Suppressor macrophage (primary cell): ENCODE measurements at regions not wholly inside any gene's neighbourhood (a gene's known extent, or its start where the extent isn't known, plus 50 kb on each side); places are given as distances from the start of the nearest gene placed in this dataset.

Experiments used
- DNase-seq, 4 experiments: peaks; one replicate each; pipeline ENCODE4 v3.0.0-alpha.2; 2020 to 2022

GRCh38 chr18:68520406-68521075 is 194.4 kb downstream of the TMX3 start:
- DNase-seq, result no peak

GRCh38 chr18:68519336-68519735 is 195.6 kb downstream of the TMX3 start:
- DNase-seq, result no peak

GRCh38 chr18:68509902-68510301 is 205.0 kb downstream of the TMX3 start:
- no peak for DNase-seq

GRCh38 chr18:68507781-68508180 is 207.1 kb downstream of the TMX3 start:
- DNase-seq, result no peak

GRCh38 chr18:68505178-68505574 is 209.7 kb downstream of the TMX3 start:
- no peak for DNase-seq

GRCh38 chr18:68504441-68505177 is 210.3 kb downstream of the TMX3 start:
- no peak for DNase-seq

- DNase-seq, result no peak
Observed at GRCh38 chr18:68500556-68500955, 214.4 kb downstream of the TMX3 start.

- no peak for DNase-seq
Observed at GRCh38 chr18:68499141-68499540, 215.8 kb downstream of the TMX3 start.

GRCh38 chr18:68498636-68499035 is 216.3 kb downstream of the TMX3 start:
- no peak for DNase-seq

- DNase-seq, result no peak
Observed at GRCh38 chr18:68498185-68498584, 216.7 kb downstream of the TMX3 start.

- DNase-seq, result no peak
Observed at GRCh38 chr18:68494802-68495581, 219.9 kb downstream of the TMX3 start.

- no peak for DNase-seq
Observed at GRCh38 chr18:68489013-68489792, 225.7 kb downstream of the TMX3 start.

- no peak for DNase-seq
Observed at GRCh38 chr18:68484241-68484640, 230.7 kb downstream of the TMX3 start.

GRCh38 chr18:68482815-68483214 is 232.1 kb downstream of the TMX3 start:
- no peak for DNase-seq

- DNase-seq, result no peak
Observed at GRCh38 chr18:68480196-68480595, 234.7 kb downstream of the TMX3 start.

GRCh38 chr18:68478246-68478645 is 236.7 kb downstream of the TMX3 start:
- no peak for DNase-seq

- no peak for DNase-seq
Observed at GRCh38 chr18:68475883-68476282, 239.0 kb downstream of the TMX3 start.

- no peak for DNase-seq
Observed at GRCh38 chr18:68472701-68473295, 242.1 kb downstream of the TMX3 start.

- DNase-seq, result no peak
Observed at GRCh38 chr18:68469049-68469625, 245.8 kb downstream of the TMX3 start.

GRCh38 chr18:68467957-68468356 is 247.0 kb downstream of the TMX3 start:
- no peak for DNase-seq

- no peak for DNase-seq
Observed at GRCh38 chr18:68467329-68467728, 247.6 kb downstream of the TMX3 start.

- DNase-seq, result no peak
Observed at GRCh38 chr18:68466672-68467071, 248.2 kb downstream of the TMX3 start.
